HepG2 (cell line): ENCODE measurements at regions not wholly inside any gene's neighbourhood (a gene's known extent, or its start where the extent isn't known, plus 50 kb on each side); places are given as distances from the start of the nearest gene placed in this dataset.

Experiments
- ATAC-seq: fragments of 200-7000 bp; cut with Tn5 transposase; 3 replicates; pipeline ENCODE4 v1.9.1; 2020; ENCODE audit warnings: mild to moderate bottlenecking, moderate library complexity
- BruUV-seq: library from RNA; stranded (reverse); fragments of 400-500 nt; replicated peaks from 2 replicates; lab custom pipeline; 2021; lab: Mats Ljungman, UMichigan
- CTCF ChIA-PET: fragments of 300-600 bp; formaldehyde crosslinking; extraction: SDS; loops from one replicate; lab custom pipeline; 2021; ENCODE audit warnings: low total read pairs, inconsistent platforms, low intra/inter-chr PET ratio; lab: Yijun Ruan, JAX
- POLR2A ChIA-PET: fragments of 350-600 bp; sonication (Branson Sonifier 250); formaldehyde crosslinking; loops from one replicate; lab custom pipeline; 2020; ENCODE audit warnings: antibody characterized with exemption, inconsistent platforms; lab: Yijun Ruan, JAX
- DNase-seq: peaks from one replicate; pipeline ENCODE4 v3.0.0-alpha.2; 2015; ENCODE audit warnings: low spot score
- FAIRE-seq: peaks from 3 replicates; lab custom pipeline; 2011; peaks lifted over from hg19 to GRCh38; lab: Jason Lieb, UNC
- H2AFZ ChIP-seq: one replicate; pipeline ENCODE4 v1.6.1; 2011; ENCODE audit warnings: low read length, inconsistent platforms
- H3K27ac ChIP-seq: fragments of 300-600 bp; 3 replicates; pipeline ENCODE4 v1.8.0; 2011; ENCODE audit warnings: mixed run types, mild to moderate bottlenecking, mixed read lengths, low read length, inconsistent platforms; ENCODE audit not compliant: insufficient read depth; ENCODE audit errors: extremely low read length
- H3K27me3 ChIP-seq, 2 experiments: fragments of 200-600 bp in 1 of 2; 2 replicates in 1 of 2; 3 replicates in 1 of 2; pipeline versions ENCODE4 v1.6.0 to v1.8.0; 2011; ENCODE audit warnings: low read length in 2 of 2, mild to moderate bottlenecking in 2 of 2, moderate library complexity in 2 of 2, inconsistent platforms in 1 of 2; ENCODE audit not compliant: insufficient read depth in 2 of 2, control insufficient read depth in 1 of 2
- H3K36me3 ChIP-seq, 2 experiments: fragments of 200-600 bp in 1 of 2; replicated peaks in 1 of 2; 2 replicates in 1 of 2; 3 replicates in 1 of 2; pipeline versions ENCODE4 v1.5.1 to v1.8.0; 2011; ENCODE audit warnings: low read length in 2 of 2, inconsistent platforms in 1 of 2; ENCODE audit not compliant: insufficient read depth in 2 of 2, control insufficient read depth in 1 of 2
- H3K4me1 ChIP-seq: 2 replicates; pipeline ENCODE4 v1.5.1; 2012; ENCODE audit warnings: low read length, inconsistent platforms; ENCODE audit not compliant: insufficient read depth
- H3K4me2 ChIP-seq: 2 replicates; pipeline ENCODE4 v1.6.0; 2011; ENCODE audit warnings: low read depth, low read length, inconsistent platforms
- H3K4me3 ChIP-seq, 3 experiments: fragments of 200-600 bp in 1 of 3; sonication (generic), shearing (Covaris generic) in 1 of 3; replicated peaks in 1 of 3; 2 replicates each; pipeline ENCODE4 v1.5.1; 2011 to 2016; ENCODE audit warnings: low read length in 3 of 3, inconsistent platforms in 2 of 3, low read depth in 2 of 3, mild to moderate bottlenecking in 2 of 3, control low read depth in 1 of 3, mixed read lengths in 1 of 3; ENCODE audit not compliant: insufficient read depth in 1 of 3
- H3K79me2 ChIP-seq: one replicate; pipeline ENCODE4 v1.6.1; 2011; ENCODE audit warnings: low read length, inconsistent platforms; ENCODE audit not compliant: insufficient read depth
- H3K9ac ChIP-seq: 2 replicates; pipeline ENCODE4 v1.6.0; 2011; ENCODE audit warnings: mild to moderate bottlenecking, low read depth, low read length, inconsistent platforms; ENCODE audit not compliant: insufficient read depth
- H3K9me3 ChIP-seq: 2 replicates; pipeline ENCODE4 v1.5.1; 2012; ENCODE audit warnings: mild to moderate bottlenecking, low read length
- H4K20me1 ChIP-seq: 2 replicates; pipeline ENCODE4 v1.6.0; 2011; ENCODE audit warnings: inconsistent platforms, mild to moderate bottlenecking, low read length, moderate library complexity; ENCODE audit not compliant: insufficient read depth
- ISL2 ChIP-seq: sonication (generic); formaldehyde crosslinking; IDR thresholded peaks from 2 replicates; pipeline ENCODE4 v1.5.0; 2020; ENCODE audit warnings: missing genetic modification reagents
- ISX ChIP-seq: sonication (generic); formaldehyde crosslinking; conservative IDR thresholded peaks from 2 replicates; pipeline ENCODE4 v1.5.0; 2020; ENCODE audit warnings: missing genetic modification reagents
- SALL1 ChIP-seq: sonication (generic); formaldehyde crosslinking; IDR thresholded peaks from 2 replicates; pipeline ENCODE4 v1.8.0; 2022; ENCODE audit warnings: mild to moderate bottlenecking, missing genetic modification reagents
- SP140L ChIP-seq: sonication (generic); formaldehyde crosslinking; IDR thresholded peaks from 2 replicates; pipeline ENCODE4 v1.4.0; 2020; ENCODE audit warnings: missing genetic modification reagents, borderline replicate concordance
- THYN1 ChIP-seq: sonication (generic); formaldehyde crosslinking; IDR thresholded peaks from 2 replicates; pipeline ENCODE4 v1.8.1; 2023; ENCODE audit warnings: low read depth, mild to moderate bottlenecking, moderate library complexity, missing genetic modification reagents, borderline replicate concordance
- ZNF234 ChIP-seq: sonication (generic); formaldehyde crosslinking; conservative IDR thresholded peaks from 2 replicates; pipeline ENCODE4 v1.5.1; 2020; ENCODE audit warnings: mild to moderate bottlenecking, missing genetic modification reagents
- ZNF33B ChIP-seq: sonication (generic); formaldehyde crosslinking; IDR thresholded peaks from 2 replicates; pipeline ENCODE4 v1.5.1; 2020; ENCODE audit warnings: mild to moderate bottlenecking, missing genetic modification reagents
- ZNF546 ChIP-seq: sonication (generic); formaldehyde crosslinking; conservative IDR thresholded peaks from 2 replicates; pipeline ENCODE4 v1.8.1; 2023; ENCODE audit warnings: mild to moderate bottlenecking, missing genetic modification reagents
- ZNF598 ChIP-seq: sonication (generic); formaldehyde crosslinking; IDR thresholded peaks from 2 replicates; pipeline ENCODE4 v1.5.1; 2020; ENCODE audit warnings: mild to moderate bottlenecking, missing genetic modification reagents, borderline replicate concordance
- WGBS: methylation state at CpG from one replicate; pipeline ENCODE4 v1.1.6; 2017; ENCODE audit warnings: low lambda C conversion rate; 5-methylcytosine and 5-hydroxymethylcytosine counted together
- in situ Hi-C: cut with HindIII; loops from 2 replicates; pipeline ENCODE4 v1.10.0; 2017; ENCODE audit warnings: low pct_unique_long_range_greater_than_20kb; ENCODE audit not compliant: extremely low pct_ligation_motif_present
- intact Hi-C: fragments of 100-400 bp; cut with micrococcal nuclease; formaldehyde crosslinking; loops from one replicate; pipeline ENCODE4 v1.10.0; 2022; ENCODE audit not compliant: unreplicated experiment
- TF ChIP-seq, protein P1 (sequence below): sonication (generic); formaldehyde crosslinking; IDR thresholded peaks from 2 replicates; pipeline ENCODE4 v1.5.1; 2020; ENCODE audit warnings: mild to moderate bottlenecking, missing genetic modification reagents

DNA sequence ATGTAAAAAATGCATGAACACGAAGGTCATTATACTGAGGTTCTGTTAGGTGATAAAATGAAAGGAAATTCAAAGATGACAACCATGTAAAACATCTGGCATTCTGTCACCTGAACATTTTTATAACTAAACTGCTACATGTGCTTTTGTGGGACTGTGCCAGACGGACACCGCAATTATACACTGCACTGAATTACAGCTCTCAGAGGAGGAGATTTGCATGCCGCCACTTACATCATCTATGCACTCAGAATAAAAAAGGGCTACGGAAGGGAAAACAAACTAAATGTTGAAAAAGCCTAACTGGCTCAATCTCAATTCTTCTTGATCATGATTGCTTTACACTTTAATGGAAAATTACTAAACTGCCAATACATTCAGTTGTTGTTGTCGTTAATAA lies 614.0 kb upstream of the EYS start:
- no peak overlapping the region for H2AFZ ChIP-seq
- no peaks in the 10 kb centered on the region for H3K36me3 ChIP-seq
- H3K27ac ChIP-seq = no peak overlapping the region
- H3K4me2 ChIP-seq = no peak overlapping the region
- no peak overlapping the region for H3K9ac ChIP-seq
- H3K9me3 ChIP-seq = no peaks in the 10 kb centered on the region
- no peak for DNase-seq
- no peak for TF ChIP-seq ZNF546 (CRISPR knock-in tag)
- TF ChIP-seq SALL1 = no peak
- no peak for TF ChIP-seq ISX
- TF ChIP-seq THYN1 (CRISPR knock-in tag) = no peak
- no peak for TF ChIP-seq SP140L (CRISPR knock-in tag)
- TF ChIP-seq, protein P1, sequence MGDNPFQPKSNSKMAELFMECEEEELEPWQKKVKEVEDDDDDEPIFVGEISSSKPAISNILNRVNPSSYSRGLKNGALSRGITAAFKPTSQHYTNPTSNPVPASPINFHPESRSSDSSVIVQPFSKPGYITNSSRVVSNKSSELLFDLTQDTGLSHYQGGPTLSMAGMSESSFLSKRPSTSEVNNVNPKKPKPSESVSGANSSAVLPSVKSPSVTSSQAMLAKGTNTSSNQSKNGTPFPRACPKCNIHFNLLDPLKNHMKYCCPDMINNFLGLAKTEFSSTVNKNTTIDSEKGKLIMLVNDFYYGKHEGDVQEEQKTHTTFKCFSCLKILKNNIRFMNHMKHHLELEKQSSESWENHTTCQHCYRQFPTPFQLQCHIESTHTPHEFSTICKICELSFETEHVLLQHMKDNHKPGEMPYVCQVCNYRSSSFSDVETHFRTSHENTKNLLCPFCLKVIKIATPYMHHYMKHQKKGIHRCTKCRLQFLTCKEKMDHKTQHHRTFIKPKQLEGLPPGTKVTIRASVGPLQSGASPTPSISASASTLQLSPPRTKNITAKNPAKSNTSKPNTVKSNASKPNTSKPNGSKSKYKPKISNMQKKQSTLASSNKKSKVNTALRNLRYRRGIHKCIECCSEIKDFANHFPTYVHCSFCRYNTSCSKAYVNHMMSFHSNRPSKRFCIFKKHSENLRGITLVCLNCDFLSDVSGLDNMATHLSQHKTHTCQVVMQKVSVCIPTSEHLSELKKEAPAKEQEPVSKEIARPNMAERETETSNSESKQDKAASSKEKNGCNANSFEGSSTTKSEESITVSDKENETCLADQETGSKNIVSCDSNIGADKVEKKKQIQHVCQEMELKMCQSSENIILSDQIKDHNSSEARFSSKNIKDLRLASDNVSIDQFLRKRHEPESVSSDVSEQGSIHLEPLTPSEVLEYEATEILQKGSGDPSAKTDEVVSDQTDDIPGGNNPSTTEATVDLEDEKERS (CRISPR knock-in tag) = no peak
- TF ChIP-seq ZNF598 (CRISPR knock-in tag) = no peak
- TF ChIP-seq ISL2 (CRISPR knock-in tag) = no peak
- no peak for TF ChIP-seq ZNF33B (CRISPR knock-in tag)
- TF ChIP-seq ZNF234 (CRISPR knock-in tag) = no peak
- TF ChIP-seq, all 625 proteins: peak for 0
- ChIA-PET POLR2A (no interaction called here), CTCF (no interaction called here)
- in situ Hi-C loops (no loop called here), intact Hi-C loops (no loop called here)
- no peaks in the 10 kb centered on the region for H3K27me3 ChIP-seq
- ATAC-seq (no peak), FAIRE-seq (no peak)
- no peaks in the 10 kb centered on the region for H3K79me2 ChIP-seq
- no peaks in the 10 kb centered on the region for H4K20me1 ChIP-seq
- 21% methylated on average over 6 of the region's 6 CpGs for WGBS
- no TSS peak for BruUV-seq
- H3K4me3 ChIP-seq = no peak overlapping the region
- H3K4me1 ChIP-seq = no peaks in the 10 kb centered on the region
